CD14-positive monocyte (primary cell): ENCODE measurements at regions not wholly inside any gene's neighbourhood (a gene's known extent, or its start where the extent isn't known, plus 50 kb on each side); places are given as distances from the start of the nearest gene placed in this dataset.

ENCODE experiments used
- DNase-seq, 3 donors: peaks; one replicate each; pipeline ENCODE4 v3.0.0-alpha.2; 2011 to 2022
- H2AFZ ChIP-seq: 2 replicates; pipeline ENCODE4 v1.6.0; 2012; ENCODE audit warnings: mild to moderate bottlenecking, low read depth, low read length, inconsistent platforms; ENCODE audit not compliant: insufficient read depth, poor library complexity, severe bottlenecking
- H3K27ac ChIP-seq, 2 donors: 1 replicate in 1 of 2; 2 replicates in 1 of 2; pipeline ENCODE4 v1.5.1; 2012 to 2013; ENCODE audit warnings: low read length in 2 of 2, control low read depth in 1 of 2, inconsistent platforms in 1 of 2, low read depth in 1 of 2, mild to moderate bottlenecking in 1 of 2
- H3K27me3 ChIP-seq, 2 donors: one replicate each; pipeline versions ENCODE4 v1.6.0 to v1.6.1; 2011 to 2013; ENCODE audit warnings: low read length in 2 of 2; ENCODE audit not compliant: control insufficient read depth in 2 of 2, insufficient read depth in 2 of 2
- H3K36me3 ChIP-seq, 2 donors: replicated peaks in 1 of 2; 1 replicate in 1 of 2; 2 replicates in 1 of 2; pipeline versions ENCODE4 v1.5.1 to v1.6.1; 2012 to 2013; ENCODE audit warnings: low read length in 2 of 2, control low read depth in 1 of 2, inconsistent platforms in 1 of 2, mild to moderate bottlenecking in 1 of 2; ENCODE audit not compliant: insufficient read depth in 2 of 2, control insufficient read depth in 1 of 2
- H3K4me1 ChIP-seq, 2 donors: 1 replicate in 1 of 2; 2 replicates in 1 of 2; pipeline versions ENCODE4 v1.5.1 to v1.6.1; 2012 to 2013; ENCODE audit warnings: low read length in 2 of 2, control low read depth in 1 of 2, inconsistent platforms in 1 of 2, mild to moderate bottlenecking in 1 of 2, moderate library complexity in 1 of 2; ENCODE audit not compliant: insufficient read depth in 2 of 2, control insufficient read depth in 1 of 2
- H3K4me2 ChIP-seq: replicated peaks from 2 replicates; pipeline ENCODE3; 2012; ENCODE audit warnings: low read length, moderate library complexity, mild to moderate bottlenecking; ENCODE audit not compliant: poor library complexity, severe bottlenecking; ENCODE audit errors: extremely low read depth
- H3K4me3 ChIP-seq, 3 experiments: fragments of 200-600 bp in 1 of 3; sonication (generic) in 1 of 3; replicated peaks in 1 of 3; 1 replicate in 2 of 3; 2 replicates in 1 of 3; pipeline ENCODE4 v1.5.1; 2011 to 2013; ENCODE audit warnings: low read length in 3 of 3, mild to moderate bottlenecking in 3 of 3, control low read depth in 2 of 3, low read depth in 2 of 3, inconsistent platforms in 1 of 3, moderate library complexity in 1 of 3
- H3K79me2 ChIP-seq: 2 replicates; pipeline ENCODE4 v1.6.0; 2012; ENCODE audit warnings: mild to moderate bottlenecking, control low read depth, inconsistent platforms, low read length, moderate library complexity; ENCODE audit not compliant: insufficient read depth
- H3K9ac ChIP-seq: 2 replicates; pipeline ENCODE4 v1.6.0; 2017; ENCODE audit warnings: low read length, mild to moderate bottlenecking; ENCODE audit not compliant: insufficient read depth, poor library complexity, severe bottlenecking
- H3K9me3 ChIP-seq, 2 donors: replicated peaks in 1 of 2; 1 replicate in 1 of 2; 2 replicates in 1 of 2; pipeline versions ENCODE4 v1.5.1 to v1.6.1; 2012 to 2013; ENCODE audit warnings: low read length in 2 of 2, control low read depth in 1 of 2; ENCODE audit not compliant: control insufficient read depth in 1 of 2, insufficient read depth in 1 of 2
- H4K20me1 ChIP-seq: 2 replicates; pipeline ENCODE4 v1.6.0; 2012; ENCODE audit warnings: mild to moderate bottlenecking, low read length, control low read depth, moderate library complexity; ENCODE audit not compliant: insufficient read depth
- H3K27ac Mint-ChIP-seq, 7 donors: one replicate each; pipeline ENCODE4 v1.8.0; 2020; ENCODE audit warnings: mild to moderate bottlenecking in 7 of 7, mixed read lengths in 7 of 7, moderate library complexity in 6 of 7, inconsistent platforms in 2 of 7
- H3K27me3 Mint-ChIP-seq, 3 donors: one replicate each; pipeline ENCODE4 v1.8.0; 2021 to 2022; ENCODE audit warnings: low read depth in 3 of 3, mild to moderate bottlenecking in 3 of 3, mixed read lengths in 3 of 3, moderate library complexity in 3 of 3, inconsistent platforms in 1 of 3
- H3K36me3 Mint-ChIP-seq, 2 donors: one replicate each; pipeline ENCODE4 v1.8.0; 2020; ENCODE audit warnings: mixed read lengths in 2 of 2, inconsistent platforms in 1 of 2, mild to moderate bottlenecking in 1 of 2
- H3K4me1 Mint-ChIP-seq: one replicate; pipeline ENCODE4 v1.8.0; 2020; ENCODE audit warnings: mild to moderate bottlenecking, mixed read lengths
- H3K4me3 Mint-ChIP-seq, 2 donors: one replicate each; pipeline ENCODE4 v1.8.0; 2020; ENCODE audit warnings: mild to moderate bottlenecking in 2 of 2, mixed read lengths in 2 of 2, moderate library complexity in 1 of 2
- H3K9me3 Mint-ChIP-seq, 7 donors: one replicate each; pipeline ENCODE4 v1.8.0; 2020 to 2022; ENCODE audit warnings: mixed read lengths in 7 of 7, mild to moderate bottlenecking in 6 of 7, moderate library complexity in 6 of 7, inconsistent platforms in 2 of 7
- WGBS: methylation state at CpG from one replicate; pipeline ENCODE4 v1.1.5; 2013; ENCODE audit warnings: missing lambda C conversion rate; ENCODE audit not compliant: insufficient coverage; 5-methylcytosine and 5-hydroxymethylcytosine counted together
- intact Hi-C, 2 donors: fragments of 100-400 bp; cut with micrococcal nuclease; formaldehyde crosslinking; loops; one replicate each; pipeline versions ENCODE4 v1.15.0 to v1.15.1; 2023
- TF ChIP-seq, protein P1 (sequence below): fragments of 200-600 bp; IDR thresholded peaks from one replicate; pipeline ENCODE4 v1.8.0; 2022; ENCODE audit warnings: antibody characterized with exemption, mild to moderate bottlenecking

DNA sequence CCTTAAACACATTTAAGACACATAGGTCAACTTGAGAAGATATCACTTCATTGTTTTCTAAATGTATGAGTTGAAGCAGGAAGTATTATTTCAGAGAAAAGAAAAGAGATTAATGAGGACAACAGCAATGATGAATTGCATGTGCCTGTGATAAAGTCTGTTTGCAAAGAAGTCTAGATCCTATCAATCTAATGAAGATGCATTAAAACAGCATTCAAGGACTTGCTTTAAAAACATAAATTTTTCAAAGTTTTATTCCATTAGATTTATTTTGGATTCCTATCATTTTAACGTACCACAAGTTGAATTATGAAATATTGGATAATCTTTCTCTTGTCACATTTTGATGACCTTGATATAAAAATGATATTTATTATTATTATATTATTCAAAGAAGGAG, 642.5 kb upstream of the CCDC54 start:
- peaks cover 0 to 6% (median 3%) of the 10 kb centered on the region in 7 donors for H3K9me3 Mint-ChIP-seq
- no peaks in the 10 kb centered on the region for H3K79me2 ChIP-seq
- TF ChIP-seq, protein P1, sequence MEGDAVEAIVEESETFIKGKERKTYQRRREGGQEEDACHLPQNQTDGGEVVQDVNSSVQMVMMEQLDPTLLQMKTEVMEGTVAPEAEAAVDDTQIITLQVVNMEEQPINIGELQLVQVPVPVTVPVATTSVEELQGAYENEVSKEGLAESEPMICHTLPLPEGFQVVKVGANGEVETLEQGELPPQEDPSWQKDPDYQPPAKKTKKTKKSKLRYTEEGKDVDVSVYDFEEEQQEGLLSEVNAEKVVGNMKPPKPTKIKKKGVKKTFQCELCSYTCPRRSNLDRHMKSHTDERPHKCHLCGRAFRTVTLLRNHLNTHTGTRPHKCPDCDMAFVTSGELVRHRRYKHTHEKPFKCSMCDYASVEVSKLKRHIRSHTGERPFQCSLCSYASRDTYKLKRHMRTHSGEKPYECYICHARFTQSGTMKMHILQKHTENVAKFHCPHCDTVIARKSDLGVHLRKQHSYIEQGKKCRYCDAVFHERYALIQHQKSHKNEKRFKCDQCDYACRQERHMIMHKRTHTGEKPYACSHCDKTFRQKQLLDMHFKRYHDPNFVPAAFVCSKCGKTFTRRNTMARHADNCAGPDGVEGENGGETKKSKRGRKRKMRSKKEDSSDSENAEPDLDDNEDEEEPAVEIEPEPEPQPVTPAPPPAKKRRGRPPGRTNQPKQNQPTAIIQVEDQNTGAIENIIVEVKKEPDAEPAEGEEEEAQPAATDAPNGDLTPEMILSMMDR, result no peak
- H4K20me1 ChIP-seq, result no peaks in the 10 kb centered on the region
- no peak overlapping the region for H2AFZ ChIP-seq
- intact Hi-C loops, result no loop called here
- H3K4me1 Mint-ChIP-seq, result no peaks in the 10 kb centered on the region
- H3K4me3 ChIP-seq, result no peak overlapping the region
- H3K27me3 ChIP-seq, result no peaks in the 10 kb centered on the region
- no peaks in the 10 kb centered on the region for H3K9me3 ChIP-seq
- H3K36me3 ChIP-seq, result no peaks in the 10 kb centered on the region
- H3K27me3 Mint-ChIP-seq, result peaks cover 0 to 2% (median 0%) of the 10 kb centered on the region in 3 donors
- H3K4me2 ChIP-seq, result no peak overlapping the region
- WGBS, result no CpG with 5 or more reads among the region's 1 CpG
- no peak overlapping the region for H3K9ac ChIP-seq
- H3K27ac ChIP-seq, result no peak overlapping the region
- H3K27ac Mint-ChIP-seq, result no peak overlapping the region
- H3K4me3 Mint-ChIP-seq, result no peak overlapping the region
- no peaks in the 10 kb centered on the region for H3K4me1 ChIP-seq
- DNase-seq, result no peak
- no peaks in the 10 kb centered on the region for H3K36me3 Mint-ChIP-seq

DNA sequence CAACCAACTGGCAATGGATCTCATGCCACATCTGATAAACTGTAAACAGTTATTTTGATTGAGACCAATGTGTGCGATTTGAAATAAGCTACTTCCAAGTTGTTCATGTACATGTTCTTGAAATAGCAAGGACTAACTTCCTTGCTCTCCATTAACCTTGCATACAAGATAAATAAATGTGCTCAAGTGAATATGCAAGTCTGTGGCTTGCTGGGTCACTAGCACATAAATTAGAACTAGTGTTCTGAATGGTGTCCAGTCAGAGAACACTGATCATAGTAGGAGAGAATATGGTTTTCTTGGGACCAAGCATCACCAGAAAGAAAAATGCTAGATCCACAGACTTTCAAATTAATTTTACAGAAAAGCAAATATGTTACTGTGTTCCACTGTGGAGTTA, 640.0 kb upstream of the CCDC54 start:
- no CpG with 5 or more reads among the region's 1 CpG for WGBS

More for the DNA sequence above, 640.0 kb upstream of the CCDC54 start:
- TF ChIP-seq, protein P1, result no peak
- Histone ChIP-seq H3K4me2 (no peak overlapping the region), H3K4me1 (no peaks in the 10 kb centered on the region), H2AFZ (no peak overlapping the region), H3K27me3 (no peaks in the 10 kb centered on the region), H3K79me2 (no peaks in the 10 kb centered on the region), H3K9me3 (no peaks in the 10 kb centered on the region), H3K27ac (no peak overlapping the region), H3K9ac (no peak overlapping the region), H3K36me3 (no peaks in the 10 kb centered on the region), H4K20me1 (no peaks in the 10 kb centered on the region), H3K4me3 (no peak overlapping the region)
- Mint-ChIP-seq H3K27ac (no peak overlapping the region), H3K4me3 (no peak overlapping the region), H3K9me3 (peaks cover 0 to 6% (median 3%) of the 10 kb centered on the region in 7 donors), H3K36me3 (no peaks in the 10 kb centered on the region), H3K4me1 (no peaks in the 10 kb centered on the region), H3K27me3 (peaks cover 0 to 2% (median 2%) of the 10 kb centered on the region in 3 donors)
- no peak for DNase-seq
- intact Hi-C loops, result no loop called here
